ENCODE measurements at regions not wholly inside any gene's neighbourhood (a gene's known extent, or its start where the extent isn't known, plus 50 kb on each side); places are given as distances from the start of the nearest gene placed in this dataset.

- TF ChIP-seq EZH2 (IDR thresholded peaks at IDR 0.05) (no peak), CTCF (IDR thresholded peaks at IDR 0.05) (no peak)
Measured at GRCh38 chr18:44625386-44625785, 55.3 kb upstream of the SETBP1 start.

All from neural progenitor cell (in vitro differentiated cells).